Astrocyte of the cerebellum (primary cell): ENCODE measurements at regions not wholly inside any gene's neighbourhood (a gene's known extent, or its start where the extent isn't known, plus 50 kb on each side); places are given as distances from the start of the nearest gene placed in this dataset.

Experiments
- DNase-seq: peaks from one replicate; pipeline ENCODE4 v3.0.0-alpha.2; 2011; ENCODE audit warnings: low read depth
- H3K4me3 ChIP-seq: 2 replicates; pipeline ENCODE4 v1.5.1; 2011; ENCODE audit warnings: mild to moderate bottlenecking, low read depth, low read length, moderate library complexity
- CTCF ChIP-seq: IDR thresholded peaks from 2 replicates; pipeline ENCODE4 v1.5.1; 2012; ENCODE audit warnings: low read length, low read depth, moderate library complexity, mild to moderate bottlenecking; ENCODE audit errors: missing control alignments
- in situ Hi-C: cut with HindIII; loops from 2 replicates; pipeline ENCODE4 v1.10.0; 2017; ENCODE audit warnings: low sequenced_read_pairs

DNA sequence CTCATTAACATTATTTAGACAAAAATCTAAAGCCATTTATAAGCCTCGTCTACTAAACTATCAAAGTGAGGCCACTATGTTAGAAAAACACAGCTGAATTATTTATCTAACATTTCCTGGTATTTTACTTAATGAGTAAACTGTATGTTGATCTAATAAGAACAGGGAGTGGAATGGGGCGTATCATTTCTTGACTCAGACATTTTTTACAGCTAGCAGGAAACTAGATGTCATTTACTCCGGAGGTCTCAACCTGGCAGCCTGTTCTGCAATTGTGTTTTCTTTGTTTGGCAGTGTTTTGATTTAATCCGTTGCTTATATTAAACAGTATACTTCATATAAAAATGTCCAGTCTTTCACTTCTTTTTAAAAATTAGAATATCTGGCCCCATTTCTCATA is 79.1 kb upstream of the ABI3BP start:
- in situ Hi-C loops = no loop called here
- TF ChIP-seq CTCF = no peak
- H3K4me3 ChIP-seq = no peak overlapping the region
- no peak for DNase-seq

- in situ Hi-C loops = no loop called here
- no peak for DNase-seq
- TF ChIP-seq CTCF = no peak
- no peak overlapping the region for H3K4me3 ChIP-seq
These were observed 77.5 kb upstream of the ABI3BP start for GRCh38 chr3:101070799-101071121.

DNA sequence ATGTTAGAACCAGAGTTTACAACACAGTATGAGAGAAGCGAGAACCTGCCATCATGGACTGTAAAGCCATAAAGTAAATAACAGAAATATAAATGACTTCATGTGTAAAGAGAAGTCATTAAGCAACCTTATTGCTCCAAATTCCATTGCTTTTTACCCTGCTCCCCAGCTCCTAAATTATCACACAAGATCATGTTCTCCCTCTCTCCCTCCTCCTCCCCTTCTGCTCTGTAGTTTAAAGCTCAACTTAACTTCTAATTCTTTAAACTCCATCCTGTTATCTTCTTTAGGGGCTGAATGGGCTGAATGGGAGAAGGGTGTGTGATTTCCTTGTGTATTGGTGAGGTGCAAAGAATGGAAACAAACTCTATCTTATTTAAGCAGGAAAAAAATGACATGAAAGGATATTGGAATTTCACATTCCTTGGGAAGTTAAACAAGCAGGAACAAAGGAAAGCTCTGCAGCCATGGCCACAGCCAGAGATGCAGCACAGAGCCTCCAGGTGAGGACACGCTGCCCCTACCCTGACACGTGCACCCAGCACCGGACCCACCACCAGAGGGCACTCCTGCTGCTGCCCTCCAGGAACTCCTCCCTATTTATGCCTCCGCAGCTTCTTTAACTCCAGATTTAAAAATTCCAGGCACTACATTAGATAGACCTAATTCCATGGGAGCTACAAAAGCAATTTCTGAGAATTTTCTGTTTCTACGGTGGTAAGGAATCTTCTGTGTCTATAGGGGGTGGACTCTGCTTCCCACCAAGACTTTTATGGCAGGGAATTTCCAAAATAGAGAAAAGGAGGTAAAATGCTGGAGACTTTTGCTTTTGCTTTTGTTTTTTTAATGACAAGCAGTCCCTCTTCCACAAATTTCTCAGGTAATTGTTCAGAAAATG is 76.9 kb upstream of the ABI3BP start:
- TF ChIP-seq CTCF = peak; percentile 44
- no peak overlapping the region for H3K4me3 ChIP-seq
- DNase-seq = no peak
- in situ Hi-C loops = no loop called here

DNA sequence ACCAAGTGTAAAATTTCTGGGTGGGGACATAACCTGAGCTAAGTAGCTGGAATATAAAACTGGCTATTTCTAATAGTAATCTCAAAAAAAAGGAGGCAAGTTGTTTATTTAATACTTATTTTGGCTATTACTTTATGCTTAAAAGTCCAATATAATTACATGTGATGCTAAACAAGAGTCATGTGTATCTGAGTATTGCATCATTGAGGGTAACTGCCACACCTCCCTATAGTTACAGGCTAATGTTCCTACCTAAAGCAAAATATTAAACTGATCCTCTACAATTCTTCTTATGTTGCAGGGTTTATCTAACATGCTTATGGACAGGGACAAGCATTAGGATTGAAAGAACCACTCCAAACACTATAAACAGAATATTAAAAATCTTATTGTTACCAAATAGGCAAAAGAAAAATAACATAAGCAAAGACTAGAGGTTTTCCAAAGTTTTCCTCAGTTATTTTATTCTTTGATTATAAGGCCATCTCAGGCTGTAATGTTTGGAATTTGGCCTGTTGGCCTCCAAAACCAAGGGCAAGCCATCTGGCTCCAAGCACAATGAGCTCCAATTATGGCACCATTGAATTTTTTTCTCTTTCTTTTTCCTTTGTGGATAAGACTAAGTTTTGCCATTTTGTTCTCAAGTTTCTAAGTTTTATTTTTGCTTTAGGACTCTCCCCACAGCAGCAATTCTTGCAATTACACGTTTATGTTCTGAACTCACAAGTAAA is 75.8 kb upstream of the ABI3BP start:
- TF ChIP-seq CTCF = no peak
- in situ Hi-C loops = no loop called here
- no peak for DNase-seq

GRCh38 chr3:101066711-101067129 is 73.5 kb upstream of the ABI3BP start:
- DNase-seq = no peak
- in situ Hi-C loops = no loop called here
- no peak overlapping the region for H3K4me3 ChIP-seq
- no peak for TF ChIP-seq CTCF

More for the DNA sequence above, 75.8 kb upstream of the ABI3BP start:
- H3K4me3 ChIP-seq = no peak overlapping the region

- H3K4me3 ChIP-seq = no peak overlapping the region
- TF ChIP-seq CTCF = no peak
- in situ Hi-C loops = no loop called here
- DNase-seq = peak; percentile 57
These were observed 72.7 kb upstream of the ABI3BP start for GRCh38 chr3:101065962-101066361.
